ENCODE measurements at regions not wholly inside any gene's neighbourhood (a gene's known extent, or its start where the extent isn't known, plus 50 kb on each side); places are given as distances from the start of the nearest gene placed in this dataset.

- TF ChIP-seq RELA (IDR thresholded peaks at IDR 0.05; ENCODE audit: borderline replicate concordance, partially characterized antibody) (peak; percentile 64), YBX1 (IDR thresholded peaks at IDR 0.05) (no peak), SMAD5 (IDR thresholded peaks at IDR 0.05; ENCODE audit: low read depth) (peak; percentile 67), ZBTB11 (CRISPR knock-in tag; IDR thresholded peaks at IDR 0.05) (no peak), SRF (IDR thresholded peaks at IDR 0.05; ENCODE audit: low read depth in 2 of 2, low read length in 2 of 2) (no peak), REST (IDR thresholded peaks at IDR 0.05; ENCODE audit: low read depth, low read length) (no peak), MXI1 (IDR thresholded peaks at IDR 0.05; ENCODE audit: low read depth, low read length) (peak; percentile 81), ZNF622 (IDR thresholded peaks at IDR 0.05) (no peak), ELK1 (IDR thresholded peaks at IDR 0.05; ENCODE audit: low read depth, low read length) (no peak), IRF4 (IDR thresholded peaks at IDR 0.05; ENCODE audit: low read depth, low read length) (peak; percentile 74), STAT3 (IDR thresholded peaks at IDR 0.05; ENCODE audit: low read depth, low read length) (no peak), PAX5 (IDR thresholded peaks at IDR 0.05; ENCODE audit: borderline replicate concordance, low read depth, low read length) (peak; percentile 47; the same call in 1 of the 2 replicates), EP300 (IDR thresholded peaks at IDR 0.05; ENCODE audit: borderline replicate concordance in 1 of 2, control insufficient read depth in 1 of 2, low read depth in 2 of 2, low read length in 2 of 2) (peak; percentile 69 to 92; a peak in 3 of 4 replicates), ZBTB4 (CRISPR knock-in tag; IDR thresholded peaks at IDR 0.05) (no peak), NFXL1 (IDR thresholded peaks at IDR 0.05; ENCODE audit: borderline replicate concordance) (no peak), POU2F2 (IDR thresholded peaks at IDR 0.05; ENCODE audit: borderline replicate concordance, low read depth, low read length) (peak; percentile 88), BMI1 (IDR thresholded peaks at IDR 0.05; ENCODE audit: borderline replicate concordance) (no peak), TBL1XR1 (IDR thresholded peaks at IDR 0.05; ENCODE audit: low read depth, low read length) (no peak)
Measured at GRCh38 chr14:22491683-22492621, 97.1 kb downstream of the DAD1 start (continued).
